PC-3 (cell line): ENCODE measurements at regions not wholly inside any gene's neighbourhood (a gene's known extent, or its start where the extent isn't known, plus 50 kb on each side); places are given as distances from the start of the nearest gene placed in this dataset.

Experiments
- CTCF ChIP-seq: fragments of 300-600 bp; sonication (generic); conservative IDR thresholded peaks from 2 replicates; pipeline ENCODE4 v1.5.1; 2017; ENCODE audit warnings: antibody characterized with exemption, low read depth, mild to moderate bottlenecking, low read length
- EZH2 ChIP-seq: fragments of 300-600 bp; sonication (generic); IDR thresholded peaks from one replicate; pipeline ENCODE4 v1.6.1; 2017; ENCODE audit warnings: antibody characterized with exemption, mild to moderate bottlenecking, low read length; ENCODE audit not compliant: unreplicated experiment

- TF ChIP-seq EZH2 (no peak), CTCF (no peak)
Measured at GRCh38 chr12:103130564-103130963, 173.1 kb downstream of the ASCL1 start.
